DMS53 treated with DMSO at 0.1 percent for 48 hours (cell line): ENCODE measurements at regions not wholly inside any gene's neighbourhood (a gene's known extent, or its start where the extent isn't known, plus 50 kb on each side); places are given as distances from the start of the nearest gene placed in this dataset.
A peak's percentile ranks its signal among the peaks of the same experiment; 100 is the strongest.
"Not testable (repeated sequence)": the region's sequence is repeated elsewhere in the genome, so short reads cannot be mapped to it uniquely, and the experiment has no call there.

Experiments used
- DNase-seq: peaks from one replicate; lab custom pipeline; 2025; ENCODE audit not compliant: unreplicated experiment; lab: John Stamatoyannopoulos, UW

DNA sequence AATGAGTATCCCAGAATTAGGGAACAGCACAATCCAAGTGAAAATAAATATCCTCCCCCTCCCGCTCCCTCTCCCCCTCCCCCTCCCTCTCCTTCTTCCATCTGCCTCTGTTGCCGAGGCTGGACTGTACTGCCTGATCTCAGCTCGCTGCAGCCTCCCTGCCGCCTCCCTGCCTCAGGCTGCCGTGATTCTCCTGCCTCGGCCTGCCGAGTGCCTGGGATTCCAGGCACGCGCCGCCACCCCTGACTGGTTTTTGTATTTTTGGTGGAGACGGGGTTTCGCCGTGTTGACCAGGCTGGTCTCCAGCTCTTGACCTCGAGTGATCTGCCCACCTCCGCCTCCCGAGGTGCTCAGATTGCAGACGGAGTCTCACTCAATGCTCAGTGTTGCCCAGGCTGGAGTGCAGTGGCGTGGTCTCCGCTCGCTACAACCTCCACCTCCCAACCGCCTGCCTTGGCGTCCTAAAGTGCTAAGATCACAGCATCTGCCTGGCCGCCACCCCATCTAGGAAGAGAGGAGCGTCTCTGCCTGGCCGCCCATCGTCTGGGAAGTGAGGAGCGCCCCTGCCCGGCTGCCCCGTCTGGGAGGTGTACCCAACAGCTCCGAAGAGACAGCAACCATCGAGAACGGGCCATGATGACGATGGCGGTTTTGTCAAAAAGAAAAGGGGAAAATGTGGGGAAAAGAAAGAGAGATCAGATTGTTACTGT, 178.9 kb upstream of the IPO5 start:
- not testable (repeated sequence) for DNase-seq

DNA sequence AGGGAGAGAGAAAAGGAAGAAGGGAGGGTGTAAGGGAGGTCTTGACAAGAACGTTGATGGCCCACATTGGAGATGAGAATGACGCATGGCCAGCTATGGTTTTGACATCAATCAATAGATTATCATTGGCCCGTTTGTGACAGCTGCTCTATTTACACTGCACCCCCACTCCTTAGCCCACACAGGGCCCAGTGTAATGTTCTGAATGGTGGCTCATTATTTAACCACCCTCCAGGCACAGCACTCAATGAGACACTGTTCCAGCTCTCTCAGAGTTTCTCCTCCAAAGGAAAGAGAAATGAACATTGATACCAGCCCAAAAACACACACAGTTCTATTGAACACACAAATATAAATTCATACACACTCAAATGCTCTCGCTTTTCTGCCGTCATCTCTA, 173.0 kb upstream of the IPO5 start:
- no peak for DNase-seq

DNA sequence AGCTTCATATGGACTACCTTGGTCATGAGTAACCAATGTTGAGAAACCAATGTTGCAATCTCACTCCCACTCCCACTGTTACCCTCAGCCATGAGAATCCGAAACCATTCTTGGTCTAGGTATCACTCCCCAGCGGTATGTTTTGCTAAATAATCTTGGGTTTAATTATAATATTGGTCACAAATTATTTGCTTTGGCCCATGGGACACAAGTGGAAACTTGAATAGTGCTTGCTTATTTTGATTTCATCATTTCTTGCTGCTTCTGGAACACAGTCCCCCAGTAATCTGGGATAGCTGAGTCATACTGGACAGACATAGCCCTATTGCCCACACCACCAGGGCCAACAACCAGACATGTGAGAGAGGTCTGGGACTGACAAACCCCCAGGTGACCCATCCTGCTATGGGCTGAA, 171.6 kb upstream of the IPO5 start:
- DNase-seq = no peak

DNA sequence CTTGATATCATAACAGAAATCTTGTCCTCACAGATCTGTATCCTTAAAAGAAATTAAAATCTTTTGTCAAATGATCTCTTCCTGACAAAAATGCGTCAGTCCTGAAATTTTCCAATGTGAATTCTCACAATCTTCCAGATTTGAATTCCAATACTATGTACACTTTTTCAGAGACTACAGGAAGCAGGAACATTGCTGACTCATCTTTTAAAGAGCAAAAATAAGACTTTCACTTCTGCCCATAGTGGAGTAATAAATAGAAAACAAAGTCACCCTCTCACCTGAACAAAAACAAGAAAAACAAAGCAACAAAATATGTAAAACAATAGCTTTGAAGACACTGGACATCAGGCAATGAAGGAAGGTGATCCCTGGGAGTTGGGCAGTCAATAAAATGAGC, 167.0 kb upstream of the IPO5 start:
- DNase-seq = no peak

DNA sequence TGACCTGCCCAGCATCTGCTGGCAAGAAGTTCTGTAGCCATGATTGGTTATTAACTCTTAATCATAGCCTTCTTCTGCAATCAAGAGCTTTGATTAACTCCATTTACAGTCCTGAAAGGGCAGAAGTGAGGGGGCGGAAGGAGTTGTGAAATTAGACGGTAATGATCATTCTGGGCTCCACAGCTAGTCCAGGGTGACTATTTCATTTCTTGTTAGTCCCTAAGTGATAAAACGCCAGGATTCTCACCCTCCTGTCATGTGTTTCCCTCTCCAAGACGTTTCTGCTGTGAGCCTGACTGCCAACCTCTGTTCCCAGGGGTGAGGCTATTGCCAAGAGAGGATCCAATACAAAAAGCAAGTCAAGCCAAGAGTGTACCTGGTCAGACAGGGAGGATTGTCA, 155.9 kb upstream of the IPO5 start:
- DNase-seq = no peak

DNA sequence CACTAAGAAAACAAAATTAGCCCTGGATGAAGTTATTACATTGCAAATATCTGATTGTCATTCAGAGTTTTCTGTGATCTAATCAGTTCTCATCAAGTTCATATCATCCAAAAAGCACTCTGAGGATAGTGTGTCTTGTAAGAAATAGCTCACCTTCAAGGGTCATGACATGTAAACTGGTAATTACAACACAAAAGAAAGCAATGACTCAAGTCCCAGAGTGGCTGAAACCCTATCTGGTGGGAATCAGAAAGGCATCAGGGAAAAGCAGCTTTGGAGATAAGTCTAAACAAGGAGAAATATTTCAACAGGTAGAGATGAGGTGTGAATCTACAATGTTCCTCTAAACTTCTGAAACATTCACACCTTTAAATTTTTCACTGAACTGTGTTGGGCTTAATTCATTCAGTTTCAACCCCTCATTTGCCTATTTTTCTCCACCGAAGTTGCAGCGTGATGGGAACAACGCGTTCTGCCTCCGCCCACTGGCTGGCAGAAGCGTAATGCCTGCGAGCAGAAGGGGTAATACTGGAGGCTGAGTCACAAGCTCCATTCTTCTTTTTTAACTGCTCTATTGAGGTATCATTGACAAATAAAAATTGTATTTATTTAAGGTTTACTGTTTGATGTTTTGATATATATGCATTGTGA, 155.2 kb upstream of the IPO5 start:
- no peak for DNase-seq

DNA sequence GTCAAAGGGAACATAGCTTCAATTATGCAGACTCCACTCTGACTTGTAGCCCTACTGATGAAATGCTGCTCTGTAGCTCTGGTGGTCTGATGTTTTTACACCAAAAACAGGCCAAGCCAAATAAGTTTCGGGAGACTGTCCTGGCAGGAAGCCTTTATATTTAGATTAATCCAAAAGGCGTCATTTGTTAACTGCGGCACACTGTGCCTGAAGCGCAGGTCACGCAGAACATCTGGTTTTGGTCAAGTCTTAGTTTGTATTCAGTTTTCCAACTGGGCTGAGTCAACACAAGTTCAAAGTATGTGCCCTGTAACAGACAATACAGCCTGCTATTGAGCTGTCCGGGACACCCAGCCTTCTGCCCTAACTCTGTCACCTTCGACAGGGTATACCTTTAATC, 154.6 kb upstream of the IPO5 start:
- no peak for DNase-seq

DNA sequence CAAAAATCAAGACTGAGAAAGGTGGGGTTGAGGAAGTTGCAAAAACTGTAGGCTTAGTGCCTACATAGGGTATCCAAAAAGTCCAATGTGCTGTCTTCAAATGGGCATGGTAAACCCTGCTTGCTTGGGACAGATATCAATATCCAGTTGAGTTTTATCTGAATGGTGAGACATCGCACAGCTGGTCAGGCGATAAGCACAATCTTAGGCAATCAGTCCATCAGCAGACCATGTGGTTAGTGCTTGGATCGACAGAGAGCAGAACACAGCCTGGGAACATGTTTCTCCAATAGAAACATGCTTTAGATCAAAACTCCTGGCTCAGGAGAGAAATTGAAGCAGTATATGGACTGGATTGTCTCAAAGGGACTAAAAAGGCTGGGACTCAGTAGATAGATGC, 151.3 kb upstream of the IPO5 start:
- no peak for DNase-seq

DNA sequence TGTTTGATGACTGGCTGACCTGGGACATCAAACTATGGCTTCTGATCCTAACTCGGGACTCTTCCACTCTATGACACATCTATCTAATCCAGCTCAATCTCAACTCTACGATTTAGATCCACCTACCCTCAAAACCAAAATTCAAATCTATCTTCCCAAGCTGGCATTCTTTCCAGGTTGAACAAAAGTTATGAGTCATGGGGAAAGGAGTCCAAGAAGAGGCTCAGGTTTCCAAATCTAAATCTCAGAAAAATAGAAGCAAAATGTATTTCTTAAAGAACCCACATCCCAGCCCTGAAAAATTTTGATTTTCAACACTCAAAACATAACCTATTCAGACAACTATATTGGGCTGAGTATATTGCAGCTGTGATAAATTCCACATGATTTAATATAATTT, 143.9 kb upstream of the IPO5 start:
- DNase-seq = no peak

DNA sequence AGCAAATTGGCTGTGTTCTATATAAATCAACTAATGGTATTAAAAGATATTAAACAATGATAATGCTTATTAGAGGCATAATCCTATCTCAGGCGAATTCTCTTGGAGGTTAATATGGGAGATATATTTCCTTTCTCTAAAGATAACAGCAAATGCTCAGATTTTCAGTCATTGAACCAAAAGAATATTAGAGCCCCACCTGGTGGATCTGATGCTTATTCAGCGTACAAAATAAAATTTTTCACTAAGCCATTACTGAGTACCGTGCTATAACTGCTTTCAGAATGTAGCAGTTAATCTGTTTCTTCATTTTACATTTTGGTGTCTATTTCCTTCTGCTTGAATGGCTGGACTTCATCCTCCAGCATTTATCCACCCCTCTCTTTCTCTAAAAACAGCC, 143.3 kb upstream of the IPO5 start:
- DNase-seq = no peak

DNA sequence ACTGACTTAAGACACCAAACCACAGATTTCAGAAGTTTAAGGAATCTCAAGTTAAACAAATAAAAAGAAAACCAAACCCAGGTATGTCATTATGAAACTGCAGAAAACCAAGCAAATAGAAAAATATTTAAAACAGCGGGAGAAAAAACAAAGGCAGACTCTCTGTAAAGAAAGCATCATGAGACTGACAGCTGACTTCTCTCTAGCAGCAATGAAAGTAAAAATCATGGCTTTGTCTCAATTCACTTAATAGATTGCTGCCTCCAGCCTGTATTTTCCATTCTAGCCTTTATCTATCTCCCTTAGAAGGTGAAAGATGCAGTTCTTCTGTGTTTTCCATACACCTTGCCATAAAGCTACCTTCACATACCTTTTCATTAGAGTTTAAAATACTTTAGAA, 131.1 kb upstream of the IPO5 start:
- no peak for DNase-seq

DNA sequence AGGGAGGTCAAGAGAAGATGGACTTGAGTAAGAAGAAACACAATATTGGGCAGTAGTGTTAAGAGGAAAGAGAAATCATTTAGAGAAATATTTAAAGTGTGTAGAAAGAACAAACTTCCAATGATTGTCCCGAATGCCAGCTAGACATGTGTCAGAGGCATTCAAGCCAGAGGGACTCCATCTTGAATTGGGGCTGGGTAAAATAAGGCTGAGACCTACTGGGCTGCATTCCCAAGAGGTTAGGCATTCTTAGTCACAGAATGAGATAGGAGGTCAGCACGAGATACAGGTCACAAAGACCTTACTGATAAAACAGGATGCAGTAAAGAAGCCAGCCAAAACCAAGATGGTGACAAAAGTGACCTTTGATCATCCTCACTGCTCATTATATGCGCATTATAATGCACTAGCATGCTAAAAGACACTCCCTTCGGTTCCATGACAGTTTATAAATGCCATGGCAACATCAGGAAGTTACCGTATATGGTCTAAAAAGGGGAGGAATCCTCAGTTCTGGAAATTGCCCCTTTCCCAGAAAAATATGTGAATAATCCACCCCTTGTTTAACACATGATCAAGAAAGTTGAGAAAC, 127.0 kb upstream of the IPO5 start:
- DNase-seq = no peak

DNA sequence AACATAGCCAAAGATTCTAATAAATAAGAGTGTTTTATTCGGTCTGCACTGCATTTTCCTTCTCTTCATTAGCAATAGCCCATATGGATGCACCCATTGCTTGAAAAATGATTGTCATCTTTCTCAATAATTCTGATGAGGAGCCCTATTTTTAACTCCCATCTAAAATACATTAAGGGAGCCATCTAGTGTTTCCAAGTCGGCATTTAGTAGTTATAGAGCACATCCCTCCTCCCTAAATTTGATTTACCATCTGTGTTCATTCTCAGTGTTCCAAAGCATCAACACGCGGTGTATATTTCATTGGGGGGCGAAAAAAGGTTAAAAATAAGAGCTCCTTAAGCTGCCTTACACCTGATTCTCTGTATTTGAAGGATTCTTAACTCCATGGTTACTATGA, 119.2 kb upstream of the IPO5 start:
- no peak for DNase-seq

DNA sequence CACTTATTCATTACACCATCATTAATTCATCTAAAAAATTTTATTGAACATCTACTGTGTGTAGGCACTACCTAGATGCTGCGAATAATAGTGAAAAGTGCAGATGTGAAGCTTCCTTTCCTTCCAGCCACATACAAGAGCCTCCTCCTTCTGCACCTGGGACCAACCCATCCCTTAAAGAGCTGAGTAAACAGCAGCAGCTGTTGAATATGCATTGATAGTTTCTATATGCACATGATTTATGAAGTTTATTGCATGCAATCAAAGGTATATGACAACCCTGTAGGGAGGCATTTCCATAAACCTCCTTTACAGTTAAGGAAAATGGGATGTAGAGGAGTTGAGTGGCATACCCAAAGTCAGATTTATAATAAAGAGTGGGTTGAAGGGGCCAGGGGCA, 110.3 kb upstream of the IPO5 start:
- no peak for DNase-seq

DNA sequence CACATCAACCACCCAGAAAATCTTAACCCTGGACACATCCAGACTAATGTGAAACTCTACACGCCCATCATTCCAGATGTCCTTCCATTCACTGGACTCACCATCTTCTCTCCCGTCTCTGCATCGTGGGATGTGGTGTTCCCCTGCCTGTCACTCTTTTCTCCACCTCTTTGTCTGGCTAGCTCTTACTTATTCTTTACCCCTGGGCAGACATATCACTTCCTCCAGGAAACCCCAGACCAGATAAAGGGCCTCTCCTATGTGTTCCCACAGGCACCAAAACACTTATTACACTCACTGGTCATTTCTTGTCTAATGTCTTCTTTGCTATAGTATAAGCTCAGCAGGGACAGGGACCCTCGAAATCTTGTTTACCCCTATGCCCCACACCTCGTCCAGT, 109.3 kb upstream of the IPO5 start:
- no peak for DNase-seq

DNA sequence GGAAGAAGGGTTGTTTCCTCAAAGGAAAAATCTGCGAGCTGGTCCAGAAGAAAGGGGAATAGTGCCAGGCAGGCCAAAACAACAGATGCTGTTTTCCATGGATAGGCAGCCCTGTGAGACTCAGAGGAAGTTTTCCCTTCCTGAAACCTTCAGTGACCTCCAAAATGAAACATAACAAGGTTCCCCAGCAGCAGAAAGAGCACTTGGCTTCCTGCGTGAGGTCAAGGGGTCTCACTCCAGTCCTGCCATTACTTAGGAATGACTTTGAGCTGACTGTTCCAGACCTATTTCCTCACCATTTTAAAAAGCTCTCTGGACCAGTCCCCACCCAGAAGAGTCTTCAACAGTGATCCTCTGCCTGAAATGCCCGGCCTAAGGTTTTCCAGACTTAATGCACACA, 104.6 kb upstream of the IPO5 start:
- DNase-seq = no peak

DNA sequence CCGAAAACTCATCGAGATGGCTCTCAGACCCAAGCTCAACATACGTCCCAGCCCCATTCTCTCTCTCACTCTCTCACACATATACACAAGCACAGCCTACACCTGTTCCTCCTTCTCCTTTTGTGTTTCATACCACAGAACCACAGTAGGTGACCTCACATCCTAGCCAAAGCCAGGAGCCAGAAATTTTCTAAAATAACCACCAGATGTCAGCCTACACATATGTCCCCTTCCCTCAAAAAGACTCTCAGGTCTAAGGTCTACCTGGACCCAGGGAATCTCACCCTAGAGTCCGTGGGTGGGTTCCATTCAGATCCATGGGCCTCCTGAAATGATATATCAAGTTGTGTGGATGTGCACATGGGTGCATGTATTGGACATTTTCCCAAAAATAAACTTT, 104.2 kb upstream of the IPO5 start:
- DNase-seq = peak; percentile 21

DNA sequence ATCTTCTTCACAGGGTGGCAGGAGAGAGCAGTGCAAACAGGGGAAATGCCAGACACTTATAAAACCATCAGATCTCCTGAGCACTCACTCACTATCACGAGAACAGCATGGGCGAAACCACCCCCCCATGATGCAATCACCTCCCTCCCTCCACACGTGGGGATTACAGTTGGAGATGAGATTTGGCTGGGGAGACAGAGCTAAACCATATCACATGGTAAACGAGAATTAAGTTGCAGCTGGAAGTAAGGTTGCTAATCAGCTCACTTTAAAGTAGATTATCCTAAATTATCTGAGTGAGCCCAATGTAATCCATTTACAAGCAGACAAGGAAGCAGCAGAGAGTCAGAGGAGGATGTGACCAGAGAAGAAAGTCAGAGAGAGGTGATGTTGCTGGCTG, 102.2 kb upstream of the IPO5 start:
- DNase-seq = no peak

DNA sequence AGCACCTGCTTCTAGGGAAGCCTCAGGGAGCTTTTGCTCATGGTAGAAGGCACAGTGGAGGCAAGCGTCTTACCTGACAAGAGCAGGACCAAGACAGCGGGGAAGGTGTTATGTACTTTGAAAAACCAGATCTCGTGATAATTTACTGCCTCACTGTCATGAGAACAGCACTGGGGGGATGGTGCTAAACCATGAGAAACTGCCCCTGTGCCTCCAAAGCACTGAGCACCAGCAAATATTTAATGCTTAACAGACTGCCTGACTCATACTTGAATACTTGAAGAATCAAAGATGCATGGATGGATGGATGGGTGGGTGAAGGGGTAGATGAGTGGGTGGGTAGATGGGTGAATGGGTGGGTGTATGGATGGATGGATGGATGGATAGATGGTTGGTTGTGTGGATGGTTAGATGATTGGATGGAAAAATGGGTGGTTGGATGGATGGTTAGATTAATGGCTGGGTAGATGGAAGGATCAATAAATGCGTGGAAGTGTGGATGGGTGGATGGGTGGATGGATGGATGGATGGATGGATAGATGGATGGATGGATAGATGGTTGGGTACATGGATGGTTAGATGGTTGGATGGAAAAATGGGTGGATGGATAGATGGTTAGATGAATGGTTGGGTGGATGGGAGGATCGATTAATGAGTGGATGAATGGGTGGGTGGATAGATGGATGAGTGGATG, 101.1 kb upstream of the IPO5 start:
- DNase-seq = no peak

DNA sequence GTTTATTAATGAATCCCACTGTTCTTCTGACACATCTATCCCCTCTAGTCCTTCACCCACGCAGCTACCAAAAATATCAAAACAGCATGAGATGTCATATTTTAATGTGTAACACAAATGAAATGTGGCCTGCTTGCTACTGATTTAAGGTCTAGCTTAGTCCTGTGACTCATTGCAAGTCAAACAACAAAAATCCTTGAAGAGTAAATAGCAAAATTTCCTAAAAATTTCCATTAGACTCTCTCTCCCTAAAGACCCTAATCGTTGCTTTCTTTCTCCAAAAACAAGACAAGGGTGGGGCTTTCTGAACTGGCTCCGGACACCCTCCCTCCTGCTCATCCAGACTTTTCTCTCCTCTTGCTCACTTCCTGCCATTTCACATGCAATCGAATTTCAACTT, 99.9 kb upstream of the IPO5 start:
- DNase-seq = no peak

DNA sequence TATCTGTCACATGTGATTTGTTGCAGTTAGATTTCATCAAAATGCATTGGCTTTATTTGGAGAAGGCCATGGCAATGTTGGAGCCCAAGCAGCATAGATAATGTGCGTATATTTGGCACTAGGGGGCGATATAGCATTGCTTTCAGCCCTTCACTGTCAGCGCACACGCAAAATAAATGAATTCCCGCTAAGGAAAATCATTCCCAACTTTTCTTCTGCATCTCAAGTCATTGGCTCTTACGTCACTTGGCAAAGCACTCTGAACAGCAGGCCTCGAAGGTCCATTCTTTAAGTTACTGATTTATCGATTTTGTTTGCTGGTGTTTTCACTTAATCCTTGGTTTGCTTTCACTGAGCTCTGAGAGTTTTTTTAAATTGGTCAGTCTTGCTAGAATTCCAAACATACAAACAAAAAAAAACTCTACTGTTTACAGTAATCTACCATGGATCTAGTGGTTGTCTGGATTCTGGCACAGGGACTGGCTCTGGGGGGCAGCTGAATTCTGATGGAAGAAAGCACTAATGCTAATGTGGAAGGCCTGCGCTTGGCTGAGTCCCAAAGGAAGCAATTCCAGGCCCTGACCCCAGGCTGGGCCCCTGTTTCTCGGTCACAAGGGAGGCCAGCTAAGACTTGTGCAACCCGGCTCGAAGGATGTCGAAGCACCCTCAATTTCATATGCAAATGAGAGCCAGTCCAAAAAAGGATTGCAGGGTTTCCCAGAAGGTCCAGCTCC, 97.7 kb upstream of the IPO5 start:
- DNase-seq = peak; percentile 38

DNA sequence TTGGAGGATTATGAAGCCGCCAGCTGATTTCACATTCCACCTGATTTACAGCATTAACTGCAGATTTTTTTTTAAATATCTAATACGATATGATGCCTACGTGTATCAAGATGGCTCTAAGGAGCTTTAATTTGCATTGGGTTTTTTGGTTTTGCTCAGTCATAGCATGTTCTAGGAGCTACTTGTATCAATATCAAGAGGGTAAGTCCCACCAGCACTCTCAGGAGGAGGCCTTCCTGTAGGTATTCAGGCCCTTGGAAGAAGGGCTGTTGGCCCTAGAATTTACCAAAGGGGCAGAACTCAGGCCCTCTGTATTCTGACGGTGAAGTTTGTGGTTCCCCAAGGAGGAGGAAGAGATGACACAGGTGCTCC, 97.2 kb upstream of the IPO5 start:
- no peak for DNase-seq
